Suprapubic skin (tissue), 4 donors: ENCODE measurements at regions not wholly inside any gene's neighbourhood (a gene's known extent, or its start where the extent isn't known, plus 50 kb on each side); places are given as distances from the start of the nearest gene placed in this dataset.

Experiments used
- EP300 ChIP-seq: sonication (generic); formaldehyde crosslinking; IDR thresholded peaks from one replicate; pipeline ENCODE4 v1.6.1; 2017; ENCODE audit warnings: antibody characterized with exemption
- POLR2A ChIP-seq, 2 donors: fragments of 450-650 bp; IDR thresholded peaks; one replicate each; pipeline ENCODE4 v1.6.1; 2017; ENCODE audit warnings: antibody characterized with exemption in 2 of 2, mild to moderate bottlenecking in 2 of 2, moderate library complexity in 2 of 2
- POLR2AphosphoS5 ChIP-seq, 3 donors: sonication (generic); formaldehyde crosslinking; IDR thresholded peaks; one replicate each; pipeline ENCODE4 v1.6.1; 2017; ENCODE audit warnings: antibody characterized with exemption in 3 of 3
- TF ChIP-seq, protein P1 (sequence below), 2 donors: fragments of 200-600 bp in 1 of 2; fragments of 450-650 bp in 1 of 2; sonication (generic) in 1 of 2; IDR thresholded peaks; one replicate each; pipeline ENCODE4 v1.5.1; 2016 to 2019; ENCODE audit warnings: antibody characterized with exemption in 2 of 2, mild to moderate bottlenecking in 1 of 2, moderate library complexity in 1 of 2

DNA sequence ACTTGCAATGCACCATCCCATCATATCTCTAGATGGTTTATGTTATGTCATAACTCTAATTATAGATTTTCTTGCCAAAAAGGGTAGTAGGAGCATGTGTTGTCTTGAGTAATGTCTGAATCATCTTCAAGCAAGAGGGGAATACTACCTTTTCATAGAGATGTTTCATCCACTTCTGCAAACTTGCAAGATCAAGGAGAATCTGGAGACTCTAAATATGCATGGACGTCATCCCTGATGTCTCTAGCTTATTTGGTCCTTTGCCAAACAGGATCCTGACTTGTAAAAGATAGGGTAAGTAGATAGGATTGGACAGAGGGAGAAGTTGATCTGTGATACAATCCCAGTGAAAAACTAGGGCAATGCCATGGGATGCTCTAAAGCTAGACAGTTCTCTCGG, 246.5 kb downstream of the DMRTA1 start:
- TF ChIP-seq POLR2A (IDR thresholded peaks at IDR 0.05), result no peak
- TF ChIP-seq, protein P1, sequence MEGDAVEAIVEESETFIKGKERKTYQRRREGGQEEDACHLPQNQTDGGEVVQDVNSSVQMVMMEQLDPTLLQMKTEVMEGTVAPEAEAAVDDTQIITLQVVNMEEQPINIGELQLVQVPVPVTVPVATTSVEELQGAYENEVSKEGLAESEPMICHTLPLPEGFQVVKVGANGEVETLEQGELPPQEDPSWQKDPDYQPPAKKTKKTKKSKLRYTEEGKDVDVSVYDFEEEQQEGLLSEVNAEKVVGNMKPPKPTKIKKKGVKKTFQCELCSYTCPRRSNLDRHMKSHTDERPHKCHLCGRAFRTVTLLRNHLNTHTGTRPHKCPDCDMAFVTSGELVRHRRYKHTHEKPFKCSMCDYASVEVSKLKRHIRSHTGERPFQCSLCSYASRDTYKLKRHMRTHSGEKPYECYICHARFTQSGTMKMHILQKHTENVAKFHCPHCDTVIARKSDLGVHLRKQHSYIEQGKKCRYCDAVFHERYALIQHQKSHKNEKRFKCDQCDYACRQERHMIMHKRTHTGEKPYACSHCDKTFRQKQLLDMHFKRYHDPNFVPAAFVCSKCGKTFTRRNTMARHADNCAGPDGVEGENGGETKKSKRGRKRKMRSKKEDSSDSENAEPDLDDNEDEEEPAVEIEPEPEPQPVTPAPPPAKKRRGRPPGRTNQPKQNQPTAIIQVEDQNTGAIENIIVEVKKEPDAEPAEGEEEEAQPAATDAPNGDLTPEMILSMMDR (IDR thresholded peaks at IDR 0.05), result no peak
- no peak for TF ChIP-seq EP300
- no peak for TF ChIP-seq POLR2AphosphoS5 (IDR thresholded peaks at IDR 0.05)
